Stomach smooth muscle (tissue), 2 donors: ENCODE measurements at regions not wholly inside any gene's neighbourhood (a gene's known extent, or its start where the extent isn't known, plus 50 kb on each side); places are given as distances from the start of the nearest gene placed in this dataset.

Experiments
- H3K27ac ChIP-seq: one replicate; pipeline ENCODE4 v1.7.0; 2013; ENCODE audit warnings: mild to moderate bottlenecking, low read length, inconsistent platforms
- H3K27me3 ChIP-seq, 2 donors: one replicate each; pipeline ENCODE4 v1.7.0; 2013; ENCODE audit warnings: low read length in 2 of 2; ENCODE audit not compliant: insufficient read depth in 2 of 2, control insufficient read depth in 1 of 2
- H3K36me3 ChIP-seq, 2 donors: one replicate each; pipeline ENCODE4 v1.7.0; 2013; ENCODE audit warnings: low read length in 2 of 2; ENCODE audit not compliant: control insufficient read depth in 2 of 2, insufficient read depth in 2 of 2
- H3K4me1 ChIP-seq: one replicate; pipeline ENCODE4 v1.7.0; 2013; ENCODE audit warnings: low read length; ENCODE audit not compliant: control insufficient read depth, insufficient read depth
- H3K4me3 ChIP-seq, 2 donors: one replicate each; pipeline ENCODE4 v1.7.0; 2013; ENCODE audit warnings: low read length in 2 of 2
- H3K9ac ChIP-seq, 2 donors: one replicate each; pipeline ENCODE4 v1.7.0; 2013; ENCODE audit warnings: low read length in 2 of 2, mild to moderate bottlenecking in 1 of 2
- H3K9me3 ChIP-seq, 2 donors: one replicate each; pipeline ENCODE4 v1.7.0; 2013; ENCODE audit warnings: low read length in 2 of 2; ENCODE audit not compliant: control insufficient read depth in 2 of 2
- donor health status: healthy.
- donor health status: Pancreatic carcinoma.

DNA sequence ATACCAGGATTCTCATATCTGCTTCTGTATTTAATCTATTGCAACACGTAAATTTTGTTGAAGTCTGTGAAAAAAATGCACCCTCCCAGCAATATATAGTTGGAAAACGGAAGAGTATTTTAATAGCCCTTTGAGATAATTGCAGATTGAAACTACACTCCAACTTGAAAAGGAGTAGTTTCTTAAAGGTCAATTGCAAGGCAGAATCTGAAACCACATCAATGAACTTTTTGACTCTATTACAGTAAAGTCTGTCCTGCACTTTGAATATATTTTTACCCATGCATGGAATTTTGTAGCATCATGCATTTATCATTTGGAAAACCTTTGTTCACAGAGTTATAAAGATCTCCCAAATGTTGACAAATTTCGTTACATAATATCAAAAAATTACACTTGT, 311.6 kb upstream of the NREP start:
- H3K27me3 ChIP-seq = no peaks in the 10 kb centered on the region
- H3K27ac ChIP-seq = no peak overlapping the region
- H3K36me3 ChIP-seq = no peaks in the 10 kb centered on the region
- no peaks in the 10 kb centered on the region for H3K9me3 ChIP-seq
- no peaks in the 10 kb centered on the region for H3K4me1 ChIP-seq
- H3K4me3 ChIP-seq = no peak overlapping the region
- H3K9ac ChIP-seq = no peak overlapping the region

DNA sequence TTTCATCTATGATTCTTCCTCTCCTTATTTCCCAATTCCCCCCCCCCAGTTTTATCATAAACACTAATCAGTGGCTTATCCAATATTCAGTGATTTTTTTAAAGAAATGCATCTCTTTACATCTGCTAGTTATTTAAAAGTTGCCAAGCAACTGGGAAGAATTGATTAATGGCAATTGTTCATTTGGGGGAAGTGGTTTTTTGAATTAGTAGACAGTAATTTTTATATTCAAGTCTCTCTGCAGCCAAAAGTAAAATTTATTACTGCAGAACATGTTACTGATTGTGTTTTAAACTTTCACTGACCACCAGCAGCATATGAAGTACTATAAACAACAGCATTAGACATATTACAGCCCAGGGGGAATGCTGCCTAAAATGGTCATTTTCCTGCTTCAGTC, 308.8 kb upstream of the NREP start:
- H3K9me3 ChIP-seq = no peaks in the 10 kb centered on the region
- no peaks in the 10 kb centered on the region for H3K27me3 ChIP-seq
- no peaks in the 10 kb centered on the region for H3K4me1 ChIP-seq
- no peak overlapping the region for H3K27ac ChIP-seq
- no peak overlapping the region for H3K9ac ChIP-seq
- no peak overlapping the region for H3K4me3 ChIP-seq
- H3K36me3 ChIP-seq = no peaks in the 10 kb centered on the region

DNA sequence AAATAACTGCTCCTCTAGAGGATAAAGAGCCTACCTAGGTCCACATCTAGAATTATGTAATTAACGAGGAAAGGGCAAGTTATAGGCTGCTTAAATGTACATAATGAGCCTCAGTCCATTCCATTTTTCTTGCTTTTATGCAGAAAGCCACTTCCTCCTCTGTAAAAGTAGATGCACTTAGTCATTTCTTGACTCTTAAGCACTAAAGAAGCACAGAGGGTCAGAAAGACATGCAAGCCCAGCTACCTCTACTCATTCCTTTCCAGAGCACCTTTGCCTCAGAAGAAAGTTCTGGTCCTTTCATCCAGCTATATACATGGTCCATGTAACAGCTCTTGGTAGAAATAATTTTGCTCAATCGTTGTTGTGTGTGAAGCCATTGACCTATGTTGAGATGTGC, 308.0 kb upstream of the NREP start:
- Histone ChIP-seq H3K9ac (no peak overlapping the region), H3K9me3 (no peaks in the 10 kb centered on the region), H3K36me3 (no peaks in the 10 kb centered on the region), H3K4me3 (no peak overlapping the region), H3K4me1 (no peaks in the 10 kb centered on the region), H3K27ac (no peak overlapping the region), H3K27me3 (no peaks in the 10 kb centered on the region)

DNA sequence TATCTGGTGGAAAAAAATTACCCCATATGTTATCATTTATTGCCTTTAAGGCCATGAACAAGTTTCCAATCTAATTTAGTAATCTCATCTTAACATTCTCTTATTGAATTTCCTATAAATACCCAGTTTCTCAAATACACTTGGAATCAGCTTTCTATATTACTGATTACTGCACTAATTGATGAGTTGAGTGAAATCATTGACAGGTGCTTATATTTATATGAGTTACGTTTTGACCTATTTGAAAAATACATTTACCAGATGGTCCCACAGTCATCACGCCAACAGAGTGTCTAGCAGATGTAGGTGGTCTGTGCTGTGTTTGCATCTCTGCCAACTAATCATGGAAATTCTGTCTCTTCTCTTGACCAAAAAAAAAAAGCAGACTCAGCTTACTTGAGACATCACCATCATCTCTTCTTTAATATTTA, 307.3 kb upstream of the NREP start:
- no peaks in the 10 kb centered on the region for H3K27me3 ChIP-seq
- no peaks in the 10 kb centered on the region for H3K36me3 ChIP-seq
- H3K9ac ChIP-seq = no peak overlapping the region
- H3K4me1 ChIP-seq = no peaks in the 10 kb centered on the region
- H3K4me3 ChIP-seq = no peak overlapping the region
- no peak overlapping the region for H3K27ac ChIP-seq
- no peaks in the 10 kb centered on the region for H3K9me3 ChIP-seq

DNA sequence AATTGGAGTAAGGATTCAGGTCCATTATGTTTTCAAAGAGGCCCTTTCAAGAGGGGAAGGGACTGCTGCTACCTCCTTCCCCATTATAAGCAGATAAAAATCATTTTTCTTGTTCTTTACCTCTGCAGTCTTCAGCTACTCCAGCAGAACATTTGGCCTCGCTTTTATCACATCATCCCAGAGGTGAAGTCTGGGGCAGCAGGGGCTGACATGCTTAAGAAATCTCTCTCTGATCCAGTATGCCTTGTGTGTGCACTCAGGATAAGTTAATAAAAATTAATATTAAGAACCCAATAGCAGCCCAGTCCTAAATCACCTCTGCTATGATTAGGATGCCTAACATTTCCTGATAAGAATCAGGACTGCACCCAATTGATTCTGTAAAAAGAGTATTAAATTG, 306.9 kb upstream of the NREP start:
- H3K4me3 ChIP-seq = no peak overlapping the region
- no peaks in the 10 kb centered on the region for H3K27me3 ChIP-seq
- no peak overlapping the region for H3K27ac ChIP-seq
- no peak overlapping the region for H3K9ac ChIP-seq
- H3K36me3 ChIP-seq = no peaks in the 10 kb centered on the region
- no peaks in the 10 kb centered on the region for H3K4me1 ChIP-seq
- H3K9me3 ChIP-seq = no peaks in the 10 kb centered on the region

DNA sequence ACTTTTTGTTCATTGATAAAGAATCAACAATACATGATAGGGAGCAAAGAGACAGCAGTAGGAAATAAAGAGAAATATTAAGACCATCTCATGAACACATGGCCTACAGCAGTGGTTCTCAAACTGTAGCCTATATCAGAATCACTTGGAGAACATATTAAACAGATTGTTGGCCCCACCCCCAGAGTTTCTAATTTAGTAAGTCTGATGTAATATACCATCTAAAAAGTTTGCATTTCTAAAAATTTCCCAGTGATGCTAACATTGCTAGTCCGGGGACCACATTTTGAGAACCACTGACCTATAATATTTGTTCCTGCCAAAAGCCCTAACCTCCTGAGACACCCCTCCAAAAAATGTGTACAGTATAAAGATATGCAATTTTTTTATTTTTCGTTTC, 306.2 kb upstream of the NREP start:
- no peaks in the 10 kb centered on the region for H3K27me3 ChIP-seq
- no peak overlapping the region for H3K9ac ChIP-seq
- H3K4me3 ChIP-seq = no peak overlapping the region
- H3K36me3 ChIP-seq = no peaks in the 10 kb centered on the region
- no peaks in the 10 kb centered on the region for H3K4me1 ChIP-seq
- H3K27ac ChIP-seq = no peak overlapping the region
- no peaks in the 10 kb centered on the region for H3K9me3 ChIP-seq

DNA sequence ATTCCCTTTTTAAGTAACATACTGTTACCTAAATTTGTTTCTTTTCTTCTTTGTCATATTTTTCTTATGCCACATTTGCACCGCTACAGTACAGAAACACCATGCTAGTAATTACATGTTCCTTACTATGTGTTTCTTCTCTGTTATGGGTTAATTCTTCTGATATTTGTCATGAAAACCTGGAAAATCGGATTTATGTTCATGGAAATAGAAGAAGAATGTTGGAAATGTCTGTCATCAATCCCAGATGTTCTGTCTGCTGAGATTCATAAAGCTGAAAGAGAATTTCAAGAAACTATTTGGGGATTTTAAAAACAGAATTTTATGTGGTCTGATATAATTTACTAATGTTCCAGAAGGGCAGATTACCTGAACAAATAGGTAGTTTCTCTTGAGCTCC, 305.2 kb upstream of the NREP start:
- H3K27ac ChIP-seq = no peak overlapping the region
- H3K36me3 ChIP-seq = no peaks in the 10 kb centered on the region
- no peak overlapping the region for H3K4me3 ChIP-seq
- no peaks in the 10 kb centered on the region for H3K27me3 ChIP-seq
- no peak overlapping the region for H3K9ac ChIP-seq
- H3K9me3 ChIP-seq = no peaks in the 10 kb centered on the region
- no peaks in the 10 kb centered on the region for H3K4me1 ChIP-seq

DNA sequence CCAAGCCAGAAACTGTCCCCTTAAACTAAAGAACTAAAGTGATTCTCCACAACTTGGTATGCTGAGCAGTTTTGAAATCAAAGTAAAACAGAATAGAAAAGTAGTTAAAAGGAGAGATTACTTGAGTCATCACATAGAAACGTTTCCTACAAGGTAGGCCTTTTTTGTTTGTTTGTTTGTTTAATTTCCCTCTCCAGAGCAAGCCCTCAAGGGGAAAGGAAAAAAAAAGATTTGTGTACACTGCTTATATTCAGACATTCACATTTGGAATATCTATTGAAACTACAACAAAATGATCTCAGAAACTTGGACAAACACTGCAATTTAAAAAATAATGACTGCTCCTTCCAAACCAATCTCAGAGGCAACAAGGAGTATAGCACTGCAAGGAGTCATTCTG, 304.7 kb upstream of the NREP start:
- H3K9ac ChIP-seq = no peak overlapping the region
- no peaks in the 10 kb centered on the region for H3K36me3 ChIP-seq
- no peak overlapping the region for H3K4me3 ChIP-seq
- no peaks in the 10 kb centered on the region for H3K9me3 ChIP-seq
- no peak overlapping the region for H3K27ac ChIP-seq
- no peaks in the 10 kb centered on the region for H3K27me3 ChIP-seq
- H3K4me1 ChIP-seq = no peaks in the 10 kb centered on the region

DNA sequence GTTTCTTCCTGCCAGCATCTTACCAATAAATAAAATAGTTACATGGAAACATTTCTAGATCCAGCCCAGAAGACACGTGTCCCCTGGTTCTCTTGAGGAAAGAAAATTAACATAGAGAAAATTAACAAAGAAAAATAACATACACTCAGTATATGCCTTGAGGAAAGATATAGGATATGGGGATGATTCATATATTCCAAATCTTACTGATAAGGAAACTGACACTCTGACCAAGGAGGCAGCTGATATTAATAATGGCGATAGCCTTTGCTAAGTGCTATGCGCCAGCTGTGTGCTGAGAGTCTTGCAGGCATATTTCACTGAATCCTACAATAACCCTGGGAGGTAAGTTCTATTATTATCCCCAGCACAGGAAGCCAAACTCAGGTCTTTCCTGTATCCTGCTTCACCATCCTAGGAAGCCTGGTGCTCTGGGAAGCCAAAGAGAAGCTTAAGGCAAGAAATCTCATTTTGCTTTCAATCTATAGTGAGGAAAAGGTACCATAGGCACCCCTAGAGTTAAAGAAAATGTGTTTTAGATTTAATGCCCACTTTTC, 302.7 kb upstream of the NREP start:
- no peaks in the 10 kb centered on the region for H3K27me3 ChIP-seq
- H3K36me3 ChIP-seq = no peaks in the 10 kb centered on the region
- H3K9me3 ChIP-seq = peaks cover 0 to 4% of the 10 kb centered on the region in 2 donors
- H3K4me3 ChIP-seq = no peak overlapping the region
- no peak overlapping the region for H3K27ac ChIP-seq
- no peak overlapping the region for H3K9ac ChIP-seq
- no peaks in the 10 kb centered on the region for H3K4me1 ChIP-seq

DNA sequence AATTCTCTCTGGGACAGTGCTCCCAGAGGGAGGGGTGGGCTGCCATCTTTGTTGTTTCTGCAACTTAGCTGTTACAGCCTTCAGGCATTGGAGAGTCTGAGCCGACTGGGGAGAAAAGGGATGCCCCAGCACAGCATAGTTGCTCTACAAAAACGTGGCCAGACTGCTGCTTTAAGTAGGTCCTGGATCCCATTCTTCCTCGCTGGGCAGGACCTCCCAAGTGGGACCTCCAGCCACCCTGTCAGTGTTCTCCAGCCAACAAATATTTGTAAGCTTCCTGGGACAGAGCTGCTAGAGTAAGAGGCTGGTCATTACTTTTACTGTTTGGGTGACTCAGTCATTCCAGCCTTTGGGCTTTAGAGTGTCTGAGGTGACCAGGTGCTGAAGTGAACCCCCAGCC, 292.7 kb upstream of the NREP start:
- no peaks in the 10 kb centered on the region for H3K27me3 ChIP-seq
- no peak overlapping the region for H3K9ac ChIP-seq
- peaks cover 0 to 4% of the 10 kb centered on the region in 2 donors for H3K9me3 ChIP-seq
- no peak overlapping the region for H3K4me3 ChIP-seq
- H3K36me3 ChIP-seq = no peaks in the 10 kb centered on the region
- no peaks in the 10 kb centered on the region for H3K4me1 ChIP-seq
- H3K27ac ChIP-seq = no peak overlapping the region

DNA sequence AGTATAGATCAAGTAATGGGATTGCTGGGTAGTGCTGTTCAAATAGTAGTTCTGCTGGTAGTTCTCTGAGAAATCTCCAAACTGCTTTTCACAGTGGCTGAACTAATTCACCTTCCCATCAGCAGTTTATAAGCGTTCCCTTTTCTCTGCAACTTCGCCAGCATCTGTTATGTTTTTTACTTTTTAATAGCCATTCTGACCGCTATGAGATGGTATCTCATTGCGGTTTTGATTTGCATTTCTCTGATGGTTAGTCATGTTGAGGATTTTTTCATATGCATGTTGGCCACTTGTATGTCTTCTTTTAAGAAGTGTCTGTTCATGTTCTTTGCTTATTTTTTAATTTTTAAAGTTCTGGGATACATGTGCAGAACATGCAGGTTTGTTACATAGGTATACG, 279.2 kb upstream of the NREP start:
- Histone ChIP-seq H3K9ac (no peak overlapping the region), H3K4me1 (no peaks in the 10 kb centered on the region), H3K27me3 (no peaks in the 10 kb centered on the region), H3K9me3 (no peaks in the 10 kb centered on the region), H3K4me3 (no peak overlapping the region), H3K36me3 (no peaks in the 10 kb centered on the region), H3K27ac (no peak overlapping the region)
